CD4-positive, alpha-beta memory T cell (primary cell): ENCODE measurements at regions not wholly inside any gene's neighbourhood (a gene's known extent, or its start where the extent isn't known, plus 50 kb on each side); places are given as distances from the start of the nearest gene placed in this dataset.

Experiments used
- CTCF ChIA-PET: fragments of 350-600 bp; sonication (Branson Sonifier 250); formaldehyde crosslinking; loops from one replicate; lab custom pipeline; 2021; ENCODE audit warnings: inconsistent platforms; ENCODE audit not compliant: partially characterized antibody; lab: Charles Lee
- POLR2A ChIA-PET: fragments of 350-600 bp; sonication (Branson Sonifier 250); formaldehyde crosslinking; loops from one replicate; lab custom pipeline; 2021; ENCODE audit not compliant: partially characterized antibody; lab: Charles Lee
- DNase-seq, 5 donors: peaks; one replicate each; pipeline versions ENCODE4 v3.0.0 to v3.0.0-alpha.2; 2020 to 2022; ENCODE audit warnings: mixed read lengths in 1 of 5
- H3K27ac ChIP-seq: one replicate; pipeline ENCODE4 v1.7.0; 2013; ENCODE audit warnings: low read depth, low read length
- H3K27me3 ChIP-seq: 2 replicates; pipeline ENCODE4 v1.7.0; 2013; ENCODE audit warnings: mild to moderate bottlenecking, low read length, moderate library complexity; ENCODE audit not compliant: insufficient read depth
- H3K36me3 ChIP-seq: 2 replicates; pipeline ENCODE4 v1.7.0; 2013; ENCODE audit warnings: mild to moderate bottlenecking, low read length, moderate library complexity; ENCODE audit not compliant: insufficient read depth
- H3K4me1 ChIP-seq: 2 replicates; pipeline ENCODE4 v1.7.0; 2013; ENCODE audit warnings: mild to moderate bottlenecking, low read length, moderate library complexity; ENCODE audit not compliant: insufficient read depth
- H3K4me3 ChIP-seq, 2 donors: one replicate each; pipeline ENCODE4 v1.7.0; 2013; ENCODE audit warnings: low read length in 2 of 2, mild to moderate bottlenecking in 1 of 2
- H3K9me3 ChIP-seq, 2 donors: one replicate each; pipeline ENCODE4 v1.7.0; 2013; ENCODE audit warnings: low read length in 2 of 2, control low read depth in 1 of 2; ENCODE audit not compliant: control insufficient read depth in 1 of 2
- H3K27ac Mint-ChIP-seq, 7 donors: one replicate each; pipeline ENCODE4 v1.8.0; 2020 to 2021; ENCODE audit warnings: mixed read lengths in 7 of 7, mild to moderate bottlenecking in 6 of 7, inconsistent platforms in 3 of 7, moderate library complexity in 3 of 7
- H3K27me3 Mint-ChIP-seq, 2 donors: one replicate each; pipeline ENCODE4 v1.8.0; 2020 to 2021; ENCODE audit warnings: mixed read lengths in 2 of 2
- H3K36me3 Mint-ChIP-seq, 2 donors: one replicate each; pipeline ENCODE4 v1.8.0; 2020 to 2021; ENCODE audit warnings: mixed read lengths in 2 of 2, inconsistent platforms in 1 of 2, mild to moderate bottlenecking in 1 of 2
- H3K4me1 Mint-ChIP-seq, 4 donors: one replicate each; pipeline ENCODE4 v1.8.0; 2020 to 2021; ENCODE audit warnings: mixed read lengths in 4 of 4, mild to moderate bottlenecking in 1 of 4
- H3K4me3 Mint-ChIP-seq, 8 donors: one replicate each; pipeline ENCODE4 v1.8.0; 2020 to 2021; ENCODE audit warnings: mixed read lengths in 8 of 8, mild to moderate bottlenecking in 7 of 8, moderate library complexity in 6 of 8, inconsistent platforms in 3 of 8
- H3K9me3 Mint-ChIP-seq, 8 donors: one replicate each; pipeline ENCODE4 v1.8.0; 2020 to 2021; ENCODE audit warnings: mixed read lengths in 8 of 8, mild to moderate bottlenecking in 5 of 8, inconsistent platforms in 3 of 8, moderate library complexity in 1 of 8
- intact Hi-C: fragments of 100-400 bp; cut with micrococcal nuclease; formaldehyde crosslinking; loops from one replicate; pipeline ENCODE4 v1.15.1; 2023

DNA sequence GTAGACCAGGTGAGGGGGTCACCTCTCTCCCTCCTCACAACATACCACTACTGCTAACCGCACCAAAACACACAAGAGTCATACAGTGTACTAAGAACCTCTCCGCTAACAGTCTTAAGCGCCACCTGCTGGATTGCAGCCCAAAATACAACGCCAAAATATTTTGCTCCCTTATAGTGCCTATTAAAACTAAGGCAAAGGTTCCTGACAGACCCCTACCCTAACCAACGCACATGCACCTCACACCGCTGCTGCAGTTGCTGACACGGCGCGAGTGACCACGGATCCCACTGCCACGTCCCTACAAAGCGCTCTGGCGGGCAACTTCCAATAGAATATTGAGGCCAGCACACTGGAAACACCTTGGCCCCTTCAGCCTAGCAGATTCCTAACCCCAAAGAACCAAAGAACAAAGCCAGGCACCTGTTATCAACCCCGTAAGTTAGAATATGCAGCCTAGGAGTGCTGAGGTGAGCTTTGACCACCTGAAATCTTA is 563.6 kb upstream of the SEMA3D start:
- CTCF ChIA-PET: no interaction called here
- H3K36me3 ChIP-seq: no peaks in the 10 kb centered on the region
- DNase-seq: no peak
- H3K27ac ChIP-seq: no peak overlapping the region
- Mint-ChIP-seq H3K36me3 (no peaks in the 10 kb centered on the region), H3K4me3 (no peak overlapping the region), H3K27ac (no peak overlapping the region), H3K4me1 (no peaks in the 10 kb centered on the region), H3K27me3 (no peaks in the 10 kb centered on the region), H3K9me3 (peaks cover 4 to 32% (median 13%) of the 10 kb centered on the region in 8 donors)
- POLR2A ChIA-PET: no interaction called here
- no peaks in the 10 kb centered on the region for H3K4me1 ChIP-seq
- H3K4me3 ChIP-seq: no peak overlapping the region
- no peaks in the 10 kb centered on the region for H3K9me3 ChIP-seq
- H3K27me3 ChIP-seq: no peaks in the 10 kb centered on the region
- intact Hi-C loops: no loop called here

GRCh38 chr7:85749696-85750453 is 563.0 kb upstream of the SEMA3D start:
- POLR2A ChIA-PET: no interaction called here

GRCh38 chr7:85748861-85749260 is 562.0 kb upstream of the SEMA3D start:
- no peaks in the 10 kb centered on the region for H3K27me3 Mint-ChIP-seq

More at GRCh38 chr7:85749696-85750453, 563.0 kb upstream of the SEMA3D start:
- CTCF ChIA-PET: no interaction called here
- Histone ChIP-seq H3K9me3 (no peaks in the 10 kb centered on the region), H3K4me1 (no peaks in the 10 kb centered on the region), H3K4me3 (no peak overlapping the region), H3K27me3 (no peaks in the 10 kb centered on the region), H3K36me3 (no peaks in the 10 kb centered on the region), H3K27ac (no peak overlapping the region)
- Mint-ChIP-seq H3K36me3 (no peaks in the 10 kb centered on the region), H3K27me3 (no peaks in the 10 kb centered on the region), H3K4me3 (no peak overlapping the region), H3K9me3 (peaks cover 4 to 26% (median 9%) of the 10 kb centered on the region in 8 donors), H3K27ac (no peak overlapping the region), H3K4me1 (no peaks in the 10 kb centered on the region)
- no peak for DNase-seq
- intact Hi-C loops: no loop called here

DNA sequence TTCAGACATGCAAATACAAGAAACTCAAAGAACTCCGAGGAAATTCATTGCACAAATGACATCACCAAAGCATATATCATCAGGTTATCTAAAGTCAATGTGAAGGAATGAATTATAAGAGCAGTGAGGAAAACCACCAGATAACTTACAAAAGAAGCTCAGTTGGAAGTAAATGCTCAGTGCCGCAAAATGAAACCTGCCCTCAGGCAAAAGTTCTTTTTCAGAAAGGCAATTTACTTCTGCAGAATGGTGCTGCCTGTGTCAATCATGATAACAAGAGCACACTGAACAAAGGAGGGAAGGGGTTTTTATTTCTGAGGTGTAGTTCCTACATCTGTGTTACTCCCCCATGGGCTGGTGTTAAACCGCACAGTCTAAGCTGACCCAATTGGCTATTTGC is 550.6 kb upstream of the SEMA3D start:
- Histone ChIP-seq H3K36me3 (no peaks in the 10 kb centered on the region), H3K4me1 (no peaks in the 10 kb centered on the region), H3K4me3 (no peak overlapping the region), H3K9me3 (no peaks in the 10 kb centered on the region), H3K27ac (no peak overlapping the region), H3K27me3 (no peaks in the 10 kb centered on the region)
- intact Hi-C loops: no loop called here
- Mint-ChIP-seq H3K27me3 (no peaks in the 10 kb centered on the region), H3K36me3 (peaks cover 0 to 3% of the 10 kb centered on the region in 2 donors), H3K4me3 (no peak overlapping the region), H3K4me1 (no peaks in the 10 kb centered on the region), H3K27ac (no peak overlapping the region), H3K9me3 (peaks cover 2 to 35% (median 16%) of the 10 kb centered on the region in 8 donors)
- POLR2A ChIA-PET: no interaction called here
- CTCF ChIA-PET: no interaction called here
- DNase-seq: no peak

More at GRCh38 chr7:85748861-85749260, 562.0 kb upstream of the SEMA3D start:
- ChIA-PET POLR2A (no interaction called here), CTCF (no interaction called here)
- Histone ChIP-seq H3K36me3 (no peaks in the 10 kb centered on the region), H3K4me3 (no peak overlapping the region), H3K27me3 (no peaks in the 10 kb centered on the region), H3K4me1 (no peaks in the 10 kb centered on the region), H3K27ac (no peak overlapping the region), H3K9me3 (no peaks in the 10 kb centered on the region)
- intact Hi-C loops: no loop called here
- Mint-ChIP-seq H3K4me1 (no peaks in the 10 kb centered on the region), H3K27ac (no peak overlapping the region), H3K9me3 (peaks cover 5 to 22% (median 11%) of the 10 kb centered on the region in 8 donors), H3K4me3 (no peak overlapping the region), H3K36me3 (no peaks in the 10 kb centered on the region)
- no peak for DNase-seq

DNA sequence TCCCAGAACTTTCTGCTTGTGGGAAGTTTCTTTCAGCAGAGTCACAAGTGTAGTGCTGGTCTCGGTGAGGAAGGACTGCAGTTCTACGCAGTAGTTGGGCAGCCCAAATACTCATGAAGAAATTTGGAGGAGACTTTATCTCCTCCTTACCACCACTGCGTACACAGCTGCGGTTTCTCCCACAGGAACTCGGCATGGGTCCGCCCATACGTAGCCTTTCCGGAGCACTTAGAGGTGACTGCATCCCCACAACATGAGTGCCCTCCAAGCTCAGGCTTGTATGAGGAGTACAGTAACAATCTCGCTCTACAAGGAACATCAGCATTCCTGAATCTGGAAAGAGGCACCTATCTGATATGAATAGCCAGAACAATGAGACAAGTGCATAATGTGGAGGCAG is 549.2 kb upstream of the SEMA3D start:
- intact Hi-C loops: no loop called here
- no peak overlapping the region for H3K4me3 Mint-ChIP-seq
- no peaks in the 10 kb centered on the region for H3K4me1 ChIP-seq
- H3K36me3 Mint-ChIP-seq: peaks cover 0 to 6% of the 10 kb centered on the region in 2 donors
- H3K9me3 ChIP-seq: no peaks in the 10 kb centered on the region
- no peaks in the 10 kb centered on the region for H3K27me3 Mint-ChIP-seq
- H3K27ac ChIP-seq: no peak overlapping the region
- H3K36me3 ChIP-seq: no peaks in the 10 kb centered on the region
- H3K27me3 ChIP-seq: no peaks in the 10 kb centered on the region
- H3K4me1 Mint-ChIP-seq: no peaks in the 10 kb centered on the region
- H3K9me3 Mint-ChIP-seq: peaks cover 2 to 34% (median 18%) of the 10 kb centered on the region in 8 donors
- H3K27ac Mint-ChIP-seq: no peak overlapping the region
- POLR2A ChIA-PET: no interaction called here
- no peak overlapping the region for H3K4me3 ChIP-seq
- CTCF ChIA-PET: no interaction called here
- DNase-seq: no peak

DNA sequence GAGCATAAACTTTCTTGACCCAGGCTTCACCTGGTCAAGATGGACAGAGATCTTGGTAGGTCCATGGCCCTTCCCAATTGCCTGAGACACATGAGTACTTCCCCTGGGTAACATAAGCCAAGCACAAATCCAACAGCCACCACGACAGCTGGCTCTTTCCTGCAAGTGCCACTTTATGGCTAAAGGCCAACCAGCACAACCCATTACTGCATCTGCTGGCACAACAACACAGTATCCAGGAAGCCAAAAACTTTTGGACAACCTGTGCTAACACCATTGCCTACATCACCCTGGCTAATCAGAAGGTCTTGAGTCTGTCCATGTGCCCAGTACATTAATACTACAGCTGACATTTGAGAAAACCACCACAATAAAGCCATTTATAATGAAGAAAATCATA is 548.0 kb upstream of the SEMA3D start:
- Histone ChIP-seq H3K27me3 (no peaks in the 10 kb centered on the region), H3K9me3 (no peaks in the 10 kb centered on the region), H3K4me3 (no peak overlapping the region), H3K4me1 (no peaks in the 10 kb centered on the region), H3K27ac (no peak overlapping the region), H3K36me3 (no peaks in the 10 kb centered on the region)
- Mint-ChIP-seq H3K9me3 (peaks cover 2 to 34% (median 17%) of the 10 kb centered on the region in 8 donors), H3K4me1 (no peaks in the 10 kb centered on the region), H3K27me3 (no peaks in the 10 kb centered on the region), H3K4me3 (no peak overlapping the region), H3K36me3 (peaks cover 0 to 6% of the 10 kb centered on the region in 2 donors), H3K27ac (no peak overlapping the region)
- no peak for DNase-seq
- intact Hi-C loops: no loop called here
- ChIA-PET CTCF (no interaction called here), POLR2A (no interaction called here)

- Mint-ChIP-seq H3K4me3 (no peak overlapping the region), H3K27me3 (no peaks in the 10 kb centered on the region), H3K9me3 (peaks cover 2 to 34% (median 15%) of the 10 kb centered on the region in 8 donors), H3K36me3 (peaks cover 0 to 6% of the 10 kb centered on the region in 2 donors), H3K4me1 (no peaks in the 10 kb centered on the region), H3K27ac (no peak overlapping the region)
- CTCF ChIA-PET: no interaction called here
- no peak overlapping the region for H3K27ac ChIP-seq
- POLR2A ChIA-PET: no interaction called here
- no peaks in the 10 kb centered on the region for H3K36me3 ChIP-seq
- H3K27me3 ChIP-seq: no peaks in the 10 kb centered on the region
- no peaks in the 10 kb centered on the region for H3K9me3 ChIP-seq
- no peaks in the 10 kb centered on the region for H3K4me1 ChIP-seq
- intact Hi-C loops: no loop called here
- DNase-seq: no peak
- H3K4me3 ChIP-seq: no peak overlapping the region
Observed at GRCh38 chr7:85733169-85733915, 546.5 kb upstream of the SEMA3D start.
